HEK293T (cell line): ENCODE measurements at regions not wholly inside any gene's neighbourhood (a gene's known extent, or its start where the extent isn't known, plus 50 kb on each side); places are given as distances from the start of the nearest gene placed in this dataset.

Experiments
- ARNT ChIP-seq: fragments of 450-650 bp; IDR thresholded peaks from 2 replicates; pipeline ENCODE4 v1.6.1; 2017; ENCODE audit warnings: mild to moderate bottlenecking
- BHLHE40 ChIP-seq: fragments of 450-650 bp; IDR thresholded peaks from 2 replicates; pipeline ENCODE4 v1.6.1; 2016; ENCODE audit warnings: mild to moderate bottlenecking, moderate library complexity, borderline replicate concordance
- CTBP1 ChIP-seq: fragments of 450-650 bp; IDR thresholded peaks from 2 replicates; pipeline ENCODE4 v1.6.1; 2016; ENCODE audit warnings: borderline replicate concordance
- ELF4 ChIP-seq: fragments of 450-650 bp; IDR thresholded peaks from 2 replicates; pipeline ENCODE4 v1.6.1; 2017; ENCODE audit warnings: antibody characterized with exemption
- FOXA1 ChIP-seq: fragments of 450-650 bp; IDR thresholded peaks from 2 replicates; pipeline ENCODE4 v1.6.1; 2016; ENCODE audit warnings: mild to moderate bottlenecking
- FOXK2 ChIP-seq: fragments of 450-650 bp; IDR thresholded peaks from 2 replicates; pipeline ENCODE4 v1.6.1; 2016; ENCODE audit warnings: mild to moderate bottlenecking
- FOXM1 ChIP-seq: fragments of 450-650 bp; IDR thresholded peaks from 2 replicates; pipeline ENCODE4 v1.6.1; 2017; ENCODE audit warnings: mild to moderate bottlenecking, borderline replicate concordance
- PKNOX1 ChIP-seq: fragments of 450-650 bp; IDR thresholded peaks from 2 replicates; pipeline ENCODE4 v1.6.1; 2016
- SP1 ChIP-seq: fragments of 450-650 bp; IDR thresholded peaks from 2 replicates; pipeline ENCODE4 v1.6.1; 2017
- SUZ12 ChIP-seq: fragments of 450-650 bp; IDR thresholded peaks from 2 replicates; pipeline ENCODE4 v1.6.1; 2016; ENCODE audit warnings: mild to moderate bottlenecking
- ZNF384 ChIP-seq: fragments of 450-650 bp; IDR thresholded peaks from 2 replicates; pipeline ENCODE4 v1.6.1; 2016

- no peak for TF ChIP-seq ELF4
- no peak for TF ChIP-seq CTBP1
- no peak for TF ChIP-seq SUZ12
- no peak for TF ChIP-seq FOXM1
- no peak for TF ChIP-seq ZNF384
- TF ChIP-seq ARNT, result no peak
- no peak for TF ChIP-seq FOXA1
- TF ChIP-seq BHLHE40, result no peak
- no peak for TF ChIP-seq SP1
- TF ChIP-seq PKNOX1, result no peak
- TF ChIP-seq FOXK2, result no peak
These were observed 359.2 kb upstream of the SGCG start for GRCh38 chr13:22821589-22821988.
